GM18517 (cell line): ENCODE measurements at regions not wholly inside any gene's neighbourhood (a gene's known extent, or its start where the extent isn't known, plus 50 kb on each side); places are given as distances from the start of the nearest gene placed in this dataset.
"Not testable (repeated sequence)": the region's sequence is repeated elsewhere in the genome, so short reads cannot be mapped to it uniquely, and the experiment has no call there.

Experiments used
- ATAC-seq: cut with Tn5 transposase; IDR thresholded peaks from one replicate; pipeline ENCODE4 v1.9.1; 2021; ENCODE audit warnings: mild to moderate bottlenecking, moderate library complexity; ENCODE audit not compliant: unreplicated experiment

DNA sequence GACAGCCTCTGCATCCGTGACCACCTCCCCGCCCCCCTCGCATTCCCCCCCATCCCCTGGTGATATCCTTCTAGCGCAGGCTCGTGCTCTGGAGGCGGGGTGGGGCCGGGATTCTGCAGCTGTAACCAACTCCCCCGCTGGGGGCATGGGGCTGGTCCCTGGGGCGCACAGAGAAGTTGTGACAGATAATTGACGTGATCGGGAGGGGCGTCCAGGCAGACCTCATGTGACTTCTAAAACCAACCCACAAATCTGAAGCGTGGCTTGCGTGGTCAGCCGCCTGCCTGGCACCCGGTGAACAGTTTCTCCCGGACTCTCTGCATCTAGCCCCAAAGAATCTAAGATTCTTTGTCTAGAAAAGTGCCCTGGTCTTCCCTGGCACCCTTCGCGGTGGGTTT lies 100.6 kb upstream of the IGF1R start:
- ATAC-seq = no peak

- ATAC-seq = no peak
These were observed 100.0 kb upstream of the IGF1R start for GRCh38 chr15:98548139-98548971.

DNA sequence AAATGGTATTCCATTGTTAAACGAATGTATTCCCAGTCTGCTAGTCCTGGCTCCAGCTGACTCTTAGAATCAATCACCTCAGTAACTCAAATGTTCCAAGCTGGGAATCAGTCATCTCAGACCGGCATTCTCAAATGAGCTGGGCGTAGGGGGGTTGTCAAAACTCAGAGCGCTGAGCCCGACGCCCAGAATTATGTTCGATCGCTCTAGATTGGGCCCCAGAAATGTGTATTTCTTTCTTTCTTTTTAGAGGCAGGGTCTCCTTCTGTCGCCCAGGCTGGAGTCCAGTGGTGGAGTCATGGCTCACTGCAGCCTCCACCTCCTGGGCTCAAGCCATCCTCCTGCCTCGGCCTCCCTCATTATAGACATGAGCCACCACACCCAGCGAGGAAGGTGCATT lies 99.3 kb upstream of the IGF1R start:
- ATAC-seq = no peak

DNA sequence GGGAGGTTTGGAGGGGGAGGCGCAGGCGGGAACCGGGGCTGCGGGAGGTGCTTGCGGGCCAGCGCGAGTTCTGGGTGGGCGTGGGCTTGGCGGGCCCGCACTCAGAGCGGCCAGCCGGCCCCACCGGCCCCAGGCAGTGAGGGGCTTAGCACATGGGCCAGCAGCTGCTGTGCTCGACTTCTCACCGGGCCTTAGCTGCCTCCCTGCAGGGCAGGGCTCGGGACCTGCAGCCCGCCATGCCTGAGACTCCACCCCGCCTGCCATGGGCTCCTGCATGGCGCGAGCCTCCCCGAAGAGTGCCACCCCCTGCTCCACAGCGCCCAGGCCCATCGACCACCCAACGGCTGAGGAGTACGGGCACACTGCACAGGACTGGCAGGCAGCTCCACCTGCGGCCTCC lies 98.6 kb upstream of the IGF1R start:
- ATAC-seq = no peak

GRCh38 chr15:98550363-98550762 lies 98.0 kb upstream of the IGF1R start:
- not testable (repeated sequence) for ATAC-seq

GRCh38 chr15:98551936-98552562 lies 96.3 kb upstream of the IGF1R start:
- no peak for ATAC-seq

DNA sequence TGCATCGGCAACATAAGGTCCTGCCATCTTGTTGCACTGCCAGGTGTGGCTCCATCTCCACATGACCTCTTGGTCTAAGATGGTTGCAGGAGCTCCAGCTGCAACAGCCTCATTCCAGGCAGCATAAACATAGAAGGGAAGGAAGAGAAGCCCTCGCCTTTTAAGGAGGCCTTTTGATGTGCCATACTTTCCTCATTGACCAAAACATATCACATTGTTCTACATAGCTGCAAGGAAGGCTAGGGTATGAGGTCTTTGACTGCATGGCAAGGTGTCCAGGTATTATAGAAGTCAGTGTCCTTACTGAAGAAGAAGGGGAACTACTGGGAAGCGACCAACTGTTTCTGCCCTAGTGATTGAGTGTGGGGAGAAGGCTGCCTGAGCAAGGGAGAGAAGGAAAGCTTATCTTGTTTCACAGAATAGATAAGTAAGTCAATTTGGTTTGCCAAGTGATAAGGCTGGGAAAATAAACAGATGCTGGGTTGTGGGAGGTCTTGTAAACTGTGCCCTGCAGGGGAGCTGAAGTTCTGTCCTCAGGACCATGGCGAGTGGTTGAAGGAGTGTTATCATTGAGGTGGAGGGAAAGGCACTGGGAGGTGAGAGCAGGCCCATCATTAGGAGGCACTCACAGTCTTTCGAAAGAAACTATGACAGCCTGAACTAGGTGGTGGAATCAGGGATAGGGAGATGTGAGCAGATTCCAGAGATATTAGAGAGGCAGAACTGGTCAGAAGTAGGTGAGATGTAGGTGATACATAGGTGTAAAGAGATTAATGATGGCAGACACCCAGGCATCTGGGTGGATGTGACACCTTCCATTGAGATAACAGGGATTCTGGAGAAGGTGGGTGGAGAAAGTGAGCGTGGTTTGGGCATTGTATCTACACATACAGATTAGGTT lies 93.8 kb upstream of the IGF1R start:
- no peak for ATAC-seq

DNA sequence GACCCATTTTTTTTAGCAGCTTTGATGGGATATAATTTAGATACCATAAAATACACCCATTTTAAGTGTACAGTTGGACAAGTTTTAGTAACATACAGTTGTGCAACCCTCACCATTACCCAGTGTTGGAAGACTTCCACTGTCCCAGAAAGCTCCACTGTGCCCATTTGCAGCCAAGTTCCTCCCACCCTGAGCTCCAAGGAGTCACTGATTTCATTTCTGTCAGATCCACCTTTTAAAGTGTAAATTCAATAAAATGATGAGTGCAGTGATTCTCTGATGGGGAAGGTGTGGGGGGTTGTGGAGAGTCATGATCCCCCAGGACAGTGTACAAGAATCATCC lies 93.2 kb upstream of the IGF1R start:
- ATAC-seq = no peak

GRCh38 chr15:98556321-98556720 lies 92.0 kb upstream of the IGF1R start:
- no peak for ATAC-seq

DNA sequence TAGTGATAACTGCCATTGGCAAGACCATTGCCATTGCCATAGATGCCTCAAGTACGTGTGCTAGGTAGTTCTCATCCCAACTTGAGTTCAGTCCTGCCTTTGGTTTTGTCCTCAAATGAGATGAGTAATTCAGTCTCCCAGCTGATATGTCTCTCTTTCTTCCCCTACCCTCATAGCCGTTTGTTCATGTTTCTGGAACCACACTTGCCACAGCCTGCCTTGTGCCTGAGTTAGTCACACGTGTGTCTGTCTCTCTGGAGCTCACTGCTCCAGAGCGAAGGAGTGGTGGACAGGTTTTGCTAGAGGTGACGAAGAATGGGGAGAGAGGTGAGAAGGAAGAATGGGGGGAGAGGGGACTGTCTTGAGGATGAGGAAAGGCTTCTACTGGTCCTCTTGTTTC lies 88.0 kb upstream of the IGF1R start:
- ATAC-seq = no peak

GRCh38 chr15:98561169-98561941 lies 87.0 kb upstream of the IGF1R start:
- no peak for ATAC-seq

GRCh38 chr15:98562331-98562937 lies 85.9 kb upstream of the IGF1R start:
- ATAC-seq = no peak

- ATAC-seq = no peak
These were observed 82.8 kb upstream of the IGF1R start for GRCh38 chr15:98565566-98565965.

DNA sequence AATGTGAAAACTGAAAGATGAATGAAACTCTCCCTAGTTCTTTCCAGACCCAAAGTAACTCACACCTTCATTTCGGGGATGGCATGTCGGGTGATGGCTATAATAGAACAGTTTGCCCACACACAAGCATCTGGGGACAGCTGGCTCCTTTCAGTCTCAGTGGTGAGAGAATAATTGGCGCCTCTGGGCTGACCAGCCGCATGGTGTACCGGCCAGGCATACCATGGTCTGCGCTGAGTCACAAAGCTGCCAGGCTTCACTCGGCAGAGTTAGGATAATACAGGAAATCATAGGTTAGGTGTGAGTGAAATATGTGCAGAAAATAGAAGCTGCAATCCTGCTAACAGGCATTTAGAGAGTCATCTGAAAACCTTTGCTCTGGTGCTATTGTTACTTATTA lies 80.4 kb upstream of the IGF1R start:
- ATAC-seq = no peak

- no peak for ATAC-seq
These were observed 79.8 kb upstream of the IGF1R start for GRCh38 chr15:98568382-98569017.

GRCh38 chr15:98570119-98570518 lies 78.2 kb upstream of the IGF1R start:
- no peak for ATAC-seq

- ATAC-seq = no peak
These were observed 67.8 kb upstream of the IGF1R start for GRCh38 chr15:98580572-98580971.

DNA sequence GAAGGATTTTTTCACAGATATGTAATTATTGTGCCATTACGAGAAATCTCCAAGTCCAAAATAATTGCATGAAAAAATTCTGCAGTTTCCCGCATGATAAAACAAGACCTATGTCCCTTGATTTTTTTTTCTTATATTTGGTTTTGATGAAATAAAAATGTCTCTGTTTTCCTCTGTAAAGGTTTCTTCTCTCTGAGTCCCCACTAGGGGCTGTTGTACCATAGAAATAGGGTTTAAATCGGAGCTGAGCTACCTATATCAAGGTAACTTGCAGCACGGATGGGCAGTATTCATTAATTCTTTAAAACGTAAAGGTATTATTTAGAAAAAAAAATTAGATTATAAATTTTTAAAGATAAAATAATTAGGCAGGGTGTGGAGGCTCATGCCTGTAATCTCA lies 66.6 kb upstream of the IGF1R start:
- no peak for ATAC-seq

DNA sequence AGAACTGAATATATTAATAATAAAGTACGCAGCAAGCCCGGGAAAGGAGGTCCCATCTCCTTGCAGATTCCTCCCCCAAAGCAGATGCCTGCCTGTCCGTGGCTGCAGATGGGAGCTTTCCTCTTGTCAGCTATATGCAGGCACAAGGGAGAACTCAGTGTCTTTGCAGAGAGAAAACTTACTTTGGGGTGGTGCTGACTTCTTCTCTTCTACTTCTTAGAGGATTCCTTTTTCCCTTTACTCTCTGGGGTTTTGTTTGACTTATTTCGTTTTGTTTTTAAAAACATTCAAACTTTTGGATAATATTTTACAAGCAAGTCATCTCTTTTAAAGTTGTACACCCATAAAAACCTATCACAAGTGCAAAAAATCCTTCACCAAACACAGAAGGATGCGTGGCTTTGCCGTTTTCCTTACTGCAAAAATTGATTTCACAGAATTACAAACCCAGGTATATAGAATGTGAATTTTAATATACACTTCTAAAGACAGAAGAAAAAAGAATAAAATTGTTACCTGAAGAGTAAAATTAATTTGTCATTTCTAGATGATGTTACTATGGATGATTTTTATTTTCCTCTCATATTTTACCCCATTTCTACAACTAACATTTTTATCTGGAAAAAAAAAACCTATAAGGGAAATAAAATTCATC lies 65.3 kb upstream of the IGF1R start:
- ATAC-seq = no peak
